ENCODE measurements at regions not wholly inside any gene's neighbourhood (a gene's known extent, or its start where the extent isn't known, plus 50 kb on each side); places are given as distances from the start of the nearest gene placed in this dataset.

- Mint-ChIP-seq H3K9me3 (peaks cover 0 to 7% (median 2%) of the 10 kb centered on the region in 9 donors), H3K4me3 (no peak overlapping the region), H3K27me3 (no peaks in the 10 kb centered on the region), H3K27ac (no peak overlapping the region), H3K36me3 (no peaks in the 10 kb centered on the region), H3K4me1 (no peaks in the 10 kb centered on the region)
- ATAC-seq: no peak
- POLR2A ChIA-PET: no interaction called here
- DNase-seq: no peak
These were observed 424.9 kb downstream of the PID1 start for GRCh38 chr2:228846161-228846560.

GRCh38 chr2:228845162-228845925 is 425.7 kb downstream of the PID1 start:
- Mint-ChIP-seq H3K36me3 (no peaks in the 10 kb centered on the region), H3K27ac (no peak overlapping the region), H3K4me3 (no peak overlapping the region), H3K27me3 (no peaks in the 10 kb centered on the region), H3K4me1 (no peaks in the 10 kb centered on the region), H3K9me3 (peaks cover 0 to 9% (median 2%) of the 10 kb centered on the region in 9 donors)
- DNase-seq: no peak
- no peak for ATAC-seq
- POLR2A ChIA-PET: no interaction called here

GRCh38 chr2:228841877-228842276 is 429.2 kb downstream of the PID1 start:
- Mint-ChIP-seq H3K27me3 (no peaks in the 10 kb centered on the region), H3K9me3 (peaks cover 0 to 12% (median 4%) of the 10 kb centered on the region in 9 donors), H3K27ac (no peak overlapping the region), H3K4me3 (no peak overlapping the region), H3K36me3 (no peaks in the 10 kb centered on the region), H3K4me1 (no peaks in the 10 kb centered on the region)
- ATAC-seq: no peak
- no peak for DNase-seq
- POLR2A ChIA-PET: no interaction called here

- no peaks in the 10 kb centered on the region for H3K36me3 Mint-ChIP-seq
- H3K4me1 Mint-ChIP-seq: no peaks in the 10 kb centered on the region
- ATAC-seq (no peak), DNase-seq (no peak)
- H3K27ac Mint-ChIP-seq: no peak overlapping the region
- H3K4me3 Mint-ChIP-seq: no peak overlapping the region
- POLR2A ChIA-PET: no interaction called here
- no peaks in the 10 kb centered on the region for H3K27me3 Mint-ChIP-seq
- peaks cover 0 to 12% (median 4%) of the 10 kb centered on the region in 9 donors for H3K9me3 Mint-ChIP-seq
These were observed 429.6 kb downstream of the PID1 start for GRCh38 chr2:228841475-228841874.

GRCh38 chr2:228840743-228841114 is 430.4 kb downstream of the PID1 start:
- POLR2A ChIA-PET: no interaction called here
- no peaks in the 10 kb centered on the region for H3K27me3 Mint-ChIP-seq
- no peaks in the 10 kb centered on the region for H3K4me1 Mint-ChIP-seq
- peaks cover 0 to 12% (median 4%) of the 10 kb centered on the region in 9 donors for H3K9me3 Mint-ChIP-seq
- ATAC-seq (no peak), DNase-seq (no peak)
- H3K36me3 Mint-ChIP-seq: no peaks in the 10 kb centered on the region
- no peak overlapping the region for H3K27ac Mint-ChIP-seq
- H3K4me3 Mint-ChIP-seq: no peak overlapping the region

- Mint-ChIP-seq H3K4me1 (no peaks in the 10 kb centered on the region), H3K27me3 (no peaks in the 10 kb centered on the region), H3K36me3 (no peaks in the 10 kb centered on the region), H3K9me3 (peaks cover 0 to 12% (median 4%) of the 10 kb centered on the region in 9 donors), H3K27ac (no peak overlapping the region), H3K4me3 (no peak overlapping the region)
- ATAC-seq: no peak
- POLR2A ChIA-PET: no interaction called here
- no peak for DNase-seq
These were observed 430.9 kb downstream of the PID1 start for GRCh38 chr2:228840113-228840742.

- Mint-ChIP-seq H3K36me3 (no peaks in the 10 kb centered on the region), H3K27me3 (no peaks in the 10 kb centered on the region)
These were observed 431.6 kb downstream of the PID1 start for GRCh38 chr2:228839421-228839876.

GRCh38 chr2:228838819-228839218 is 432.3 kb downstream of the PID1 start:
- no peaks in the 10 kb centered on the region for H3K4me1 Mint-ChIP-seq
- POLR2A ChIA-PET: no interaction called here
- no peak overlapping the region for H3K4me3 Mint-ChIP-seq
- H3K9me3 Mint-ChIP-seq: peaks cover 0 to 21% (median 6%) of the 10 kb centered on the region in 9 donors
- no peaks in the 10 kb centered on the region for H3K27me3 Mint-ChIP-seq
- H3K36me3 Mint-ChIP-seq: no peaks in the 10 kb centered on the region
- DNase-seq (no peak), ATAC-seq (no peak)
- no peak overlapping the region for H3K27ac Mint-ChIP-seq

More at GRCh38 chr2:228839421-228839876, 431.6 kb downstream of the PID1 start:
- H3K4me3 Mint-ChIP-seq: no peak overlapping the region
- POLR2A ChIA-PET: no interaction called here
- ATAC-seq (no peak), DNase-seq (no peak)
- H3K27ac Mint-ChIP-seq: no peak overlapping the region
- peaks cover 0 to 20% (median 6%) of the 10 kb centered on the region in 9 donors for H3K9me3 Mint-ChIP-seq
- H3K4me1 Mint-ChIP-seq: no peaks in the 10 kb centered on the region

GRCh38 chr2:228828397-228828796 is 442.7 kb downstream of the PID1 start:
- Mint-ChIP-seq H3K27ac (no peak overlapping the region), H3K4me1 (no peaks in the 10 kb centered on the region), H3K9me3 (peaks cover 0 to 27% (median 7%) of the 10 kb centered on the region in 9 donors), H3K4me3 (no peak overlapping the region), H3K27me3 (no peaks in the 10 kb centered on the region), H3K36me3 (peaks cover 0 to 2% (median 0%) of the 10 kb centered on the region in 3 donors)
- DNase-seq (no peak), ATAC-seq (no peak)
- POLR2A ChIA-PET: no interaction called here

- ATAC-seq (no peak), DNase-seq (no peak)
- Mint-ChIP-seq H3K27ac (no peak overlapping the region), H3K4me3 (no peak overlapping the region), H3K27me3 (no peaks in the 10 kb centered on the region), H3K36me3 (peaks cover 0 to 3% (median 0%) of the 10 kb centered on the region in 3 donors), H3K9me3 (peaks cover 0 to 27% (median 8%) of the 10 kb centered on the region in 9 donors), H3K4me1 (no peaks in the 10 kb centered on the region)
- POLR2A ChIA-PET: no interaction called here
These were observed 443.9 kb downstream of the PID1 start for GRCh38 chr2:228827056-228827700.

- Mint-ChIP-seq H3K4me3 (no peak overlapping the region), H3K36me3 (peaks cover 0 to 10% (median 0%) of the 10 kb centered on the region in 3 donors), H3K9me3 (peaks cover 0 to 26% (median 9%) of the 10 kb centered on the region in 9 donors), H3K27ac (no peak overlapping the region), H3K4me1 (no peaks in the 10 kb centered on the region), H3K27me3 (no peaks in the 10 kb centered on the region)
- ATAC-seq: no peak
- no peak for DNase-seq
- POLR2A ChIA-PET: no interaction called here
These were observed 451.4 kb downstream of the PID1 start for GRCh38 chr2:228819701-228820100.

- Mint-ChIP-seq H3K27me3 (no peaks in the 10 kb centered on the region), H3K27ac (no peak overlapping the region), H3K4me1 (no peaks in the 10 kb centered on the region), H3K36me3 (no peaks in the 10 kb centered on the region), H3K4me3 (no peak overlapping the region), H3K9me3 (peaks cover 0 to 18% (median 4%) of the 10 kb centered on the region in 9 donors)
- POLR2A ChIA-PET: no interaction called here
- no peak for ATAC-seq
- DNase-seq: no peak
These were observed 468.7 kb downstream of the PID1 start for GRCh38 chr2:228802181-228803071.
